ENCODE measurements at regions not wholly inside any gene's neighbourhood (a gene's known extent, or its start where the extent isn't known, plus 50 kb on each side); places are given as distances from the start of the nearest gene placed in this dataset.
A peak's percentile ranks its signal among the peaks of the same experiment; 100 is the strongest.

DNA sequence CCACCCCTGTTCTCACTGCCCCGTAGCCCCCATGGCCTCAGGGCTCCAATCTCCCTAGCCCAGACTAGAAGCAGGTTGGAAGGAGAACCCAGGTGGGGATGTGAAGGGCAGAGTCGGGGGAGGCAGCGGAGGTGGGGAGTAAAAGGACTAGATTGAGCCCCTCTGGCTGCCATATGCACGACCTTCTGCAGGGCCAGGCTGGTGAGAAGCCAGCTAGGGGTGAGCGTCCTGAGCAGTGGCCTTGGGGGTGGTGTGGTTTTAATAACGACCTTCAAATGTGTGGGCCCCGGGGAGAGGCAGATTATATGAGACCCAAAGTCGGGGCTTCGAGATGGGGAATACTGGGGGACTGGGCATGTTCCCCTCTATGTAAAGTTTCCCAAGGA is 139.5 kb downstream of the C9orf50 start:
- no peaks in the 10 kb centered on the region for H3K9me3 ChIP-seq
- TF ChIP-seq POLR2A (IDR thresholded peaks at IDR 0.05) = no peak
- TF ChIP-seq CTCF (IDR thresholded peaks at IDR 0.05) = no peak
- peak overlapping the region; percentile 99 to 100 (median 99) for H3K27ac ChIP-seq
- no peak for ATAC-seq
- peaks cover 0 to 31% (median 17%) of the 10 kb centered on the region in 4 donors for H3K4me1 ChIP-seq
- DNase-seq = no peak
- WGBS (ENCODE audit: insufficient coverage, low coverage, low lambda C conversion rate, missing lambda C conversion rate) = 60% methylated on average over 1 of the region's 9 CpGs
- no peak overlapping the region for H3K4me3 ChIP-seq
- H3K36me3 ChIP-seq = no peaks in the 10 kb centered on the region
- no peaks in the 10 kb centered on the region for H3K27me3 ChIP-seq
- intact Hi-C loops (cut with DNase I) = loop anchor here (10.0 kb wide), 2 partner anchors 147 to 307 kb away; partner anchors contain the start of gene IER5L (in 1 of the 2)

DNA sequence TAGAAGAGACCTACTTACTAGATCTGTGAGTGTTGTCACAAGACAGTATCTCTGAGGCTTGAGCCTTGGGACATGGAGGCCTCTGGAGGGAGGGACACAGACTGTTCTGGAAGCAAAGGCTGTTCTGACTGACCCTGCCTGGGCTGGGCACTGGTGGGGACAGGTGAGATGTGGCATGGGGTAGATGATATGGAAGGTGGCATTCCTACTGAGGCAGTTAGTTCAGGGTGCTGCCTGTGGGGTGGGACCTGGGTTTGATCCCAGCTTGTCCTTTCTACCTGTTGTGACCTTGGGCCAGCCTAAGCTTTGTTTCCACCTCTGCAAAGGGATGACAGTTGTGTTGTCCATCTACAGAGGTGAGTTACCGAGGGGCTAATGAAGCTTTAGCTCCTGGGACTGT is 140.2 kb downstream of the C9orf50 start:
- intact Hi-C loops (cut with DNase I) = loop anchor here (10.0 kb wide), 2 partner anchors 146 to 306 kb away; partner anchors contain the start of gene IER5L (in 1 of the 2)
- Histone ChIP-seq H3K36me3 (no peaks in the 10 kb centered on the region), H3K27me3 (no peaks in the 10 kb centered on the region), H3K4me3 (no peak overlapping the region), H3K27ac (peak overlapping the region; percentile 40 to 99 (median 99)), H3K4me1 (peaks cover 0 to 25% (median 14%) of the 10 kb centered on the region in 4 donors), H3K9me3 (no peaks in the 10 kb centered on the region)
- no peak for TF ChIP-seq CTCF (IDR thresholded peaks at IDR 0.05)
- ATAC-seq (no peak), DNase-seq (no peak)
- WGBS (ENCODE audit: insufficient coverage, low coverage, low lambda C conversion rate, missing lambda C conversion rate) = no CpG with 5 or more reads among the region's 1 CpG

- WGBS (ENCODE audit: insufficient coverage, low coverage, low lambda C conversion rate, missing lambda C conversion rate) = 73% methylated on average over 2 of the region's 12 CpGs
- DNase-seq (no peak), ATAC-seq (no peak)
- intact Hi-C loops (cut with DNase I) = loop anchor here (10.0 kb wide), 2 partner anchors 145 to 305 kb away; partner anchors contain the start of gene IER5L (in 1 of the 2)
- H3K9me3 ChIP-seq = no peaks in the 10 kb centered on the region
- peaks cover 0 to 25% (median 14%) of the 10 kb centered on the region in 4 donors for H3K4me1 ChIP-seq
- H3K36me3 ChIP-seq = no peaks in the 10 kb centered on the region
- TF ChIP-seq POLR2A (IDR thresholded peaks at IDR 0.05) = no peak
- no peak for TF ChIP-seq CTCF (IDR thresholded peaks at IDR 0.05)
- no peaks in the 10 kb centered on the region for H3K27me3 ChIP-seq
- peak overlapping the region in 2 of 3 donors; percentile 40 to 99 for H3K27ac ChIP-seq
- H3K4me3 ChIP-seq = no peak overlapping the region
Observed at GRCh38 chr9:129480227-129480626, 140.7 kb downstream of the C9orf50 start.

DNA sequence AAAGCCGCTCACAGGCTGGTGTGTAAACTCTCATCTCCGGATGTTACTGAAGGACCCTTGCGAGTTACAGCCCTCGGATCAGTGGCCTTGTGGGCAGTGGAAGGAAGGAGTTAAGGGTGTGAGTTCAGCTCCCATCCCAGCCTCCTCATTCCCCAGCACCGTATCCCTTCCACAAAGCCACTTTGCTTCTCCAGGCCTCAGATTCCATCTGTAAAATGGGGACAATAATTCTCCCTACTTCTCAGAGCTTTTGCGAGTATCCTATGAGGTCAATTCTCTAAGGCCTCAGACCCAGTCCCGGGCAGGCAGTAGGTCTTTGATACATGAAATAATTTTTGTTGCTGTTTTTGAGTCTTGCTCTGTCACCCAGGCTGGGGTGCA is 141.3 kb downstream of the C9orf50 start:
- WGBS (ENCODE audit: insufficient coverage, low coverage, low lambda C conversion rate, missing lambda C conversion rate) = 64% methylated on average over 3 of the region's 7 CpGs
- ATAC-seq (no peak), DNase-seq (no peak)
- no peak overlapping the region for H3K4me3 ChIP-seq
- intact Hi-C loops (cut with DNase I) = loop anchor here (10.0 kb wide), 2 partner anchors 145 to 305 kb away; partner anchors contain the start of gene IER5L (in 1 of the 2)
- H3K27ac ChIP-seq = no peak overlapping the region
- H3K27me3 ChIP-seq = no peaks in the 10 kb centered on the region
- TF ChIP-seq POLR2A (IDR thresholded peaks at IDR 0.05) (no peak), CTCF (IDR thresholded peaks at IDR 0.05) (no peak)
- no peaks in the 10 kb centered on the region for H3K36me3 ChIP-seq
- H3K9me3 ChIP-seq = no peaks in the 10 kb centered on the region
- peaks cover 0 to 23% (median 14%) of the 10 kb centered on the region in 4 donors for H3K4me1 ChIP-seq
